Fibroblast of lung (primary cell): ENCODE measurements at regions not wholly inside any gene's neighbourhood (a gene's known extent, or its start where the extent isn't known, plus 50 kb on each side); places are given as distances from the start of the nearest gene placed in this dataset.

ENCODE experiments used
- EZH2 ChIP-seq: IDR thresholded peaks from 2 replicates; pipeline ENCODE4 v1.5.1; 2012; ENCODE audit warnings: low read length, control low read depth, mild to moderate bottlenecking; ENCODE audit errors: missing control alignments
- TF ChIP-seq, protein P1 (sequence below), 2 donors: IDR thresholded peaks in 1 of 2; conservative IDR thresholded peaks in 1 of 2; 1 replicate in 1 of 2; 2 replicates in 1 of 2; pipeline ENCODE4 v1.5.1; 2011 to 2012; ENCODE audit warnings: low read length in 2 of 2, control low read depth in 1 of 2, inconsistent platforms in 1 of 2, low read depth in 1 of 2, mild to moderate bottlenecking in 1 of 2

DNA sequence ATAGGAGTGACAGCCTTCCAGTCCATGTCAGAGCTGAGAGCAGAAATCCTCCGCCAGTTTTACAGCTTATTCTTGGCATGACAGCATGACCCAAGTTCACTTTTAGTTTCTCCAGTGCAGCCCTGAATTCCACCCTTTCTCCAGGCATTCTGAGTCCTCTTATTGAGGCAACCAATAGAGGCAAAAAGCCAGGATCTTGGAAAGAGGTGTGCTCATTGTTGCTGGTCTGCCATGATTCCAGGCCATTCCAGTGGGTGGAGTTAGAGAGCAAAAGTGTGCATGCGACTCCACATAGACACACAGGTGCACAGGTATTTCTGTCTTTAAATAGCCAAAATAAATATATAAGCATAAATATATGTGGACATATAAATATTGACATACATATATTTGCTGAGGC is 224.7 kb upstream of the ADARB2 start:
- TF ChIP-seq, protein P1, sequence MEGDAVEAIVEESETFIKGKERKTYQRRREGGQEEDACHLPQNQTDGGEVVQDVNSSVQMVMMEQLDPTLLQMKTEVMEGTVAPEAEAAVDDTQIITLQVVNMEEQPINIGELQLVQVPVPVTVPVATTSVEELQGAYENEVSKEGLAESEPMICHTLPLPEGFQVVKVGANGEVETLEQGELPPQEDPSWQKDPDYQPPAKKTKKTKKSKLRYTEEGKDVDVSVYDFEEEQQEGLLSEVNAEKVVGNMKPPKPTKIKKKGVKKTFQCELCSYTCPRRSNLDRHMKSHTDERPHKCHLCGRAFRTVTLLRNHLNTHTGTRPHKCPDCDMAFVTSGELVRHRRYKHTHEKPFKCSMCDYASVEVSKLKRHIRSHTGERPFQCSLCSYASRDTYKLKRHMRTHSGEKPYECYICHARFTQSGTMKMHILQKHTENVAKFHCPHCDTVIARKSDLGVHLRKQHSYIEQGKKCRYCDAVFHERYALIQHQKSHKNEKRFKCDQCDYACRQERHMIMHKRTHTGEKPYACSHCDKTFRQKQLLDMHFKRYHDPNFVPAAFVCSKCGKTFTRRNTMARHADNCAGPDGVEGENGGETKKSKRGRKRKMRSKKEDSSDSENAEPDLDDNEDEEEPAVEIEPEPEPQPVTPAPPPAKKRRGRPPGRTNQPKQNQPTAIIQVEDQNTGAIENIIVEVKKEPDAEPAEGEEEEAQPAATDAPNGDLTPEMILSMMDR (conservative IDR thresholded peaks at IDR 0.05 in 1 of 2, IDR thresholded peaks at IDR 0.05 in 1 of 2; ENCODE audit: low read depth in 1 of 2, low read length in 2 of 2), result no peak
- no peak for TF ChIP-seq EZH2
